Epithelial cell of proximal tubule (primary cell): ENCODE measurements at regions not wholly inside any gene's neighbourhood (a gene's known extent, or its start where the extent isn't known, plus 50 kb on each side); places are given as distances from the start of the nearest gene placed in this dataset.

Experiments
- DNase-seq: peaks from one replicate; pipeline ENCODE4 v3.0.0-alpha.2; 2011; ENCODE audit warnings: low read depth
- H3K4me3 ChIP-seq: 2 replicates; pipeline ENCODE4 v1.5.1; 2011; ENCODE audit warnings: low read depth, mild to moderate bottlenecking, low read length
- CTCF ChIP-seq: conservative IDR thresholded peaks from 2 replicates; pipeline ENCODE4 v1.5.1; 2012; ENCODE audit warnings: low read depth, mild to moderate bottlenecking, low read length

GRCh38 chr3:191119415-191120295, 79.4 kb upstream of the OSTN start:
- no peak for TF ChIP-seq CTCF
- no peak overlapping the region for H3K4me3 ChIP-seq
- no peak for DNase-seq

- DNase-seq, result no peak
- TF ChIP-seq CTCF, result no peak
- no peak overlapping the region for H3K4me3 ChIP-seq
These were observed 87.3 kb upstream of the OSTN start for GRCh38 chr3:191111722-191112121.

- TF ChIP-seq CTCF, result no peak
- no peak for DNase-seq
These were observed 93.6 kb upstream of the OSTN start for GRCh38 chr3:191105418-191105817.

GRCh38 chr3:191100516-191100915, 98.5 kb upstream of the OSTN start:
- DNase-seq, result no peak

More at GRCh38 chr3:191105418-191105817, 93.6 kb upstream of the OSTN start:
- no peak overlapping the region for H3K4me3 ChIP-seq

GRCh38 chr3:191094057-191094845, 104.8 kb upstream of the OSTN start:
- no peak overlapping the region for H3K4me3 ChIP-seq
- no peak for TF ChIP-seq CTCF
- DNase-seq, result no peak

More at GRCh38 chr3:191100516-191100915, 98.5 kb upstream of the OSTN start:
- TF ChIP-seq CTCF, result no peak
- no peak overlapping the region for H3K4me3 ChIP-seq

- H3K4me3 ChIP-seq, result no peak overlapping the region
- no peak for DNase-seq
- no peak for TF ChIP-seq CTCF
These were observed 111.7 kb upstream of the OSTN start for GRCh38 chr3:191087391-191087790.
